ENCODE measurements at regions not wholly inside any gene's neighbourhood (a gene's known extent, or its start where the extent isn't known, plus 50 kb on each side); places are given as distances from the start of the nearest gene placed in this dataset.

DNA sequence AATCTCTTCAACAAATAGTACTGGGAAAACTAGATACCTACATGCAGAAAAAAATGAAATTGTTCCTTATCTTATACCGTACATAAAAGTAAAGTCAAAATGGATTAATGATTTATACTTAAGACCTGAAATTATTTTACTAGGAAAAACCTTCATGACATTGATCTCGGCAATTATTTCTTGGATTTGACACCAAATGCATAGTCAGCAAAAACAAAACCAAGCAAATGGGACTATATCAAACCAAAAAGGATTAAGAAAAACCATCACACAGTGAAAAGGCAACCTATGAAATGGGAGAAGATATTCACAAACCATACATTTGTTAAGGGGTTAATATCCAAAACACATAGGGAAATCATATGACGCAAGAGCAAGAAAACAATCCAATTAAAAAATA is 433.6 kb downstream of the LRATD1 start:
- TF ChIP-seq CTCF (IDR thresholded peaks at IDR 0.05; ENCODE audit: low read depth, low read length, missing control alignments): no peak
- no peak overlapping the region for H3K4me3 ChIP-seq (ENCODE audit: low read depth, low read length)
- no peak for DNase-seq (ENCODE audit: low read depth)
- in situ Hi-C loops (cut with HindIII; ENCODE audit: low sequenced_read_pairs): no loop called here

DNA sequence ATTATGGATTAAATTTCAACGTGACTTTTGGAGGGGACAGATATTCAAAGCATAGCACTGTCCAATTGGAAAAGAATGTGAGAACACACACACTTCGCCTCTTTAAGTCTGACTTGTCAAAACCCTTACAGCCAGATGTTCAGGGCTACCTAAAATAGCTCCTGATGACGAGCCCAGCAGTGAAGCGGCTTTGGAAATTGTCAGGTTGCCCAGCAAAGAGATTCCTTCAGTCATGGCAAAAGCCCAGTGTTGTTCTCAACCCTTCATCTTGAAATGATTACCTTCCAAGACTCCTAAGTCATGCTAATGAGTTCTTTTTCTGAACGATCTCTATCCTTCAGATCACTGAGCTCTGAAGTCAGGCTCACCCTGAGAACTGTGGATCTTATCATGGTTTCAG is 436.6 kb downstream of the LRATD1 start:
- no peak for DNase-seq (ENCODE audit: low read depth)
- H3K4me3 ChIP-seq (ENCODE audit: low read depth, low read length): no peak overlapping the region
- in situ Hi-C loops (cut with HindIII; ENCODE audit: low sequenced_read_pairs): no loop called here
- TF ChIP-seq CTCF (IDR thresholded peaks at IDR 0.05; ENCODE audit: low read depth, low read length, missing control alignments): no peak

- in situ Hi-C loops (cut with HindIII; ENCODE audit: low sequenced_read_pairs): no loop called here
- no peak overlapping the region for H3K4me3 ChIP-seq (ENCODE audit: low read depth, low read length)
Observed at GRCh38 chr2:15072836-15073235, 440.3 kb downstream of the LRATD1 start.

GRCh38 chr2:15073664-15074063 is 441.1 kb downstream of the LRATD1 start:
- TF ChIP-seq CTCF (IDR thresholded peaks at IDR 0.05; ENCODE audit: low read depth, low read length, missing control alignments): no peak
- no peak overlapping the region for H3K4me3 ChIP-seq (ENCODE audit: low read depth, low read length)
- in situ Hi-C loops (cut with HindIII; ENCODE audit: low sequenced_read_pairs): no loop called here
- DNase-seq (ENCODE audit: low read depth): no peak

More at GRCh38 chr2:15072836-15073235, 440.3 kb downstream of the LRATD1 start:
- TF ChIP-seq CTCF (IDR thresholded peaks at IDR 0.05; ENCODE audit: low read depth, low read length, missing control alignments): no peak
- DNase-seq (ENCODE audit: low read depth): no peak

DNA sequence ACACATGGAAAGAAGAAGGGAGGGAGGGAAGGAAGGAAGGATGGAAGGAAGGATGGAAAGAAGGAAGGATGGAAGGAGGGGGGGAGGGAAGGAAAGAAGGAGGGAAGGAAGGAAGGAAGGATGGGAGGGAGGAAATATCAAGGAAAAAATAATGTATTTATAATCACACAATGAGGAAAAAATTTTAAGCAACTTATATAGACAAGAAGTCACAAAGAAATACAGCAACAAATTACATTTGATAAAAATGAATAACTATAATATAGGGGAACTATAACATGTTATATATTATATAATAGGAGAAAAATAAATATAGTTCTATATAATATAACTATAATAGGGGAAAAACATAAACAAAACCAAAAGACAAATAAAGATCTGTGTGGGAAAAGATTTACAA is 441.8 kb downstream of the LRATD1 start:
- no peak for DNase-seq (ENCODE audit: low read depth)
- TF ChIP-seq CTCF (IDR thresholded peaks at IDR 0.05; ENCODE audit: low read depth, low read length, missing control alignments): no peak
- in situ Hi-C loops (cut with HindIII; ENCODE audit: low sequenced_read_pairs): no loop called here
- H3K4me3 ChIP-seq (ENCODE audit: low read depth, low read length): no peak overlapping the region

- in situ Hi-C loops (cut with HindIII; ENCODE audit: low sequenced_read_pairs): no loop called here
- DNase-seq (ENCODE audit: low read depth): no peak
- no peak for TF ChIP-seq CTCF (IDR thresholded peaks at IDR 0.05; ENCODE audit: low read depth, low read length, missing control alignments)
- H3K4me3 ChIP-seq (ENCODE audit: low read depth, low read length): no peak overlapping the region
Observed at GRCh38 chr2:15074751-15075700, 442.5 kb downstream of the LRATD1 start.

Data from astrocyte of the cerebellum (primary cell).